PFSK-1 (cell line): ENCODE measurements at regions not wholly inside any gene's neighbourhood (a gene's known extent, or its start where the extent isn't known, plus 50 kb on each side); places are given as distances from the start of the nearest gene placed in this dataset.

ENCODE experiments used
- POLR2AphosphoS5 ChIP-seq: IDR thresholded peaks from 2 replicates; pipeline ENCODE4 v1.6.1; 2012; ENCODE audit warnings: low read depth, mild to moderate bottlenecking, control low read depth, low read length, moderate library complexity
- SIN3A ChIP-seq: IDR thresholded peaks from 2 replicates; pipeline ENCODE4 v1.6.1; 2012; ENCODE audit warnings: mild to moderate bottlenecking, low read length, moderate library complexity, borderline replicate concordance; ENCODE audit not compliant: insufficient read depth

DNA sequence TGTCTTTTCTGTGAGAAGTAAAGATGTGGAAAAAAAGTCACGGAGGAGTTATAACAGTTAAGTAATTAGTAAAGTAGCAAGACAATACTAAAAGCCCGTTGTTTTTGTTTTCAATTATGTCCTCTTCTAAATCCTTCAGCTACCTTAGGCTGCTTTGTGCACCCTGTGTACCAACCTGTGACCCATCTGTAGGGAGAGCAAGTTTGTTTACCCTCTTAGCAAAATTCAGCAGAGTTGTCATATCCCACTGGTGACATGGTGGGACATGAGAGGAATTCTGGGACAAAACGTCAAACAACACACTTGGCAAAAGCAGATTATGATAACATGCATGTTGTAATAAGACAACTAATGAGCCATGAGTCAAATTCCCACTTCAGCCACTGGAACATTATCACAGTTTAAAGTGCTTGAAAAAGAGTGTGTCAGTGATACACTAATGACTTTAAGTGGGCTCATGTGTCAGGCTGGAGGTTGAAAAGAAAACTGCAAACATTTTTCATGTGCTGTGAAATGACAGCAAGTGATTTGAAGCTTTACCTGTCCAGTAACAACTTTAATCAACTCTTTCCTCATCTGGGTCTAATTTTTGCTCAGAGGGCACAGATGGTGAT lies 392.8 kb upstream of the ACVR2A start:
- TF ChIP-seq POLR2AphosphoS5 = no peak
- no peak for TF ChIP-seq SIN3A
